Cardiac fibroblast (primary cell): ENCODE measurements at regions not wholly inside any gene's neighbourhood (a gene's known extent, or its start where the extent isn't known, plus 50 kb on each side); places are given as distances from the start of the nearest gene placed in this dataset.

Experiments
- DNase-seq, 2 donors: peaks; one replicate each; pipeline versions ENCODE4 v3.0.0 to v3.0.0-alpha.2; 2010; ENCODE audit warnings: low read depth in 2 of 2
- H3K4me3 ChIP-seq, 2 donors: replicated peaks in 1 of 2; 1 replicate in 1 of 2; 2 replicates in 1 of 2; pipeline ENCODE4 v1.5.1; 2011; ENCODE audit warnings: low read depth in 2 of 2, low read length in 2 of 2, mild to moderate bottlenecking in 2 of 2, moderate library complexity in 1 of 2
- CTCF ChIP-seq: IDR thresholded peaks from one replicate; pipeline ENCODE4 v1.5.1; 2011; ENCODE audit warnings: low read depth, mild to moderate bottlenecking, low read length, inconsistent platforms

DNA sequence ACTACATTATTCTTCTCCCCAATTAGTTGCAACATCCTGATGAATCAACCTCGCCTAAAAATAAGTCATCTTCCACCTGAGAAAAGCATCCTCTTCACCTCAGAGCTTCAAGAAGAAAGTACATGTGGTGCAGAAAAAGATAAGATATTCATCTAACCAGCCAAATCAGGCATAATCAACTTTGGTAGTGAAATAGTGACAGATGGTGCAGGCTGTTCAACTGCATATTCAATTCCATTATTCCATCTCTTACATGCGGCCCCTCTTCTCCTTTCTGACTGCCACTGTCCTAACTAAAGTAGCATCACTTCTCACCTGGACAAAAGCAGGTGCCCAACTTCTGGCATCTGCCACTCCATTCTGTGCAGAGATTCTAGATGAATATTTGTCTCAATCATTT is 148.4 kb upstream of the STEAP1 start:
- H3K4me3 ChIP-seq: no peak overlapping the region
- DNase-seq: no peak
- TF ChIP-seq CTCF: no peak

DNA sequence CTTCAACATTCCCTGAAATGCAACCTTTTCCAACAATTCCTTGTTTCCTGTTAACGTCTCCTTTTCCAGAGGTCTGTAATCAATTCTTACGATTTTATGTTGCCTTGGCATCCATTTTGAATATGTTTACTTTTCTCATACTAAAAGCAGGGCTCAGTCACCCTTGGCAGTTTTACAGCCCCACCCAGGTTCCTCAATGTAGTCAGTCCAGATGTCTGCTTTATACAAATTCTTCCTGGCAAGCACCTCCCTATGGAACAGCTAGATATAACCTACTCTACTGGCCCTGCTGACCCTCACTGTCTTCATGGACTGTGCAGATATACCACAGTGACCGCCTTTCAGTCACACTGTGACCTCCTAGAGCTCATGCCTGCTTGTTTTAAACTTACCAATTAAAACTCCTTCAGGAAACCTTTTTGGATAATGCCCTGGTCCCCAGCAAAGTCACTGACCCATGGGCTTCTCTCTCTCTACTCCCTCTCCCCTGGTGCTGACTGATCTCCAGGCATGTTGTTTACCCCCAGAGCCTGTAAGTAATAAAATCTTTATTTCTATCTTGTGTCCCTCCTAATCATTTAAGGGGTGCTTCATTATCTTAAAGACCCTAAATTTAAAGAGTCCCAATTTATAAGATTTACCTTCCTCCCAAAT is 147.1 kb upstream of the STEAP1 start:
- TF ChIP-seq CTCF: no peak
- H3K4me3 ChIP-seq: no peak overlapping the region
- DNase-seq: no peak

GRCh38 chr7:90007831-90008230 is 146.4 kb upstream of the STEAP1 start:
- no peak overlapping the region for H3K4me3 ChIP-seq
- no peak for TF ChIP-seq CTCF
- DNase-seq: no peak

DNA sequence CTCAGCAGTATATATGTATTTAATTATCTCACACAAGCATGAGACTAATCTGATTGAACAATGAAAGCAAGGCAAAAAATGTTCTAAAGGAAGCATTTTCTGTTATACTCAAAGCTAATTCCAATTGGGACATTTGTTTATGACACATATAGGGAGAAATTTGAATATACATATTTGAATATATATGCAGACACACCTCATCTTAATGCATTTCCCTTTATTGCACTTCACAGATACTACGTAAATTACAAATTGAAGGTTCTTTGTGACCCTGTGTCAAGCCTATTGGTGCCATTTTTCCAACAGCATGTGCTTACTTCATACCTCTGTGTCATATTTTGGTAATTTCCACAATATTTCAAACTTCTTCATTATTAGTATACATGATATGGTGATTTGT is 132.1 kb upstream of the STEAP1 start:
- H3K4me3 ChIP-seq: no peak overlapping the region
- DNase-seq: no peak
- no peak for TF ChIP-seq CTCF

DNA sequence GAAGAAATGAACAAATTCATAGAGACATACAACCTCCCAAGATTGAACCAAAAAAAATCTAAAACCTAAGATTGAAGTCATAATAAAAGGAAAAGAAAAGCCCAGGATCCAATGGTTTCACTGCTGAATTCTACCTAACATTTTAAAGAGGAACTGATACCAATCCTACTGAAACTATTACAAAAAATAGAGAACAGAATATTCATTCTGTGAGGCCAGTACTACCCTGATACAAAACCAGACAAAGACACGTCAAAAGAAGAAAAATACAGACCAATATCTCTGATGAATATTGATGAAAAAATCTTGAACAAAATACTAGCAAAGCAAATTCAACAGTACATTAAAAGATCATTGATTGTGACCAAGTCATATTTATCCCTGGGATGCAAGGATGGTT is 128.5 kb upstream of the STEAP1 start:
- TF ChIP-seq CTCF: no peak

DNA sequence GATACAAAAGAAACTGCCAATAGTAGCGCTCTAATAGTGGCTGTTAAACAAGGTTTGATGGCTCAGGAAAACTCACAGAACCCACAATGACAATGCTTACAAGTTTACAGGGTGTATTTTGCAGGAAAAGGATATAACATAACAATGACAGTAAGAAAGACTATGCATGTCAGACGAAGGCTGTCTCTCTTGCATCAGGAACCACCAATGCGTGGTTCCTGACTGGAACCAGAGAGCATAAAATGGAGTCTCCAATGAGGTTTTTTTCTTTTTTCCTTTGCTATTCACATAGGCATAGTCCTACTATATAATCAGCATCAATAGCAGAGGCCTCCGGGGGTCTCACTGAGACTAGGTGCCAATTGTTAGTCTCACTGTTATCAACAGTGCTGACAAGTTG is 120.4 kb upstream of the STEAP1 start:
- no peak for DNase-seq
- no peak for TF ChIP-seq CTCF
- no peak overlapping the region for H3K4me3 ChIP-seq

More for the DNA sequence above, 128.5 kb upstream of the STEAP1 start:
- no peak overlapping the region for H3K4me3 ChIP-seq
- DNase-seq: no peak

GRCh38 chr7:90053094-90053493 is 101.2 kb upstream of the STEAP1 start:
- TF ChIP-seq CTCF: no peak
- no peak overlapping the region for H3K4me3 ChIP-seq
- no peak for DNase-seq
